ENCODE measurements at regions not wholly inside any gene's neighbourhood (a gene's known extent, or its start where the extent isn't known, plus 50 kb on each side); places are given as distances from the start of the nearest gene placed in this dataset.

DNA sequence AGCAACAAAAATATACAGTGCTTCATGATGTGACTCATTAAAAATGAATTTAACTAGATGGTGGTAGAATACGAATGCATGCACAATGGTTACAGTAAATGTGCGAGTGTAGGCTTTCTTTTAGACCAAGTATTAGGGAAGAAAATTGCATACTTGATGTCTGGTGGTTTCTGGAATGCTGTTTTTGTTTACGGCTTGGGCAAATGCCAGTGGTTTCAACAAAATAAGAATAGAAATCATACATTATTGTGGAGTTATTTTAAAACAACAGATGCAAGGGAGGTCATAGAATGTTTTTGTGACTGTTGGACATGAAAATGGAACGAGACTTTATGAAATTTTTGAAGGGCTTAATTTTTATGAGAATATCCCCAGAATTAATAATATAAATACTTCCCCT is 580.9 kb downstream of the PLCL1 start:
- TF ChIP-seq EP300 (IDR thresholded peaks at IDR 0.05) = no peak
- TF ChIP-seq, protein P1, sequence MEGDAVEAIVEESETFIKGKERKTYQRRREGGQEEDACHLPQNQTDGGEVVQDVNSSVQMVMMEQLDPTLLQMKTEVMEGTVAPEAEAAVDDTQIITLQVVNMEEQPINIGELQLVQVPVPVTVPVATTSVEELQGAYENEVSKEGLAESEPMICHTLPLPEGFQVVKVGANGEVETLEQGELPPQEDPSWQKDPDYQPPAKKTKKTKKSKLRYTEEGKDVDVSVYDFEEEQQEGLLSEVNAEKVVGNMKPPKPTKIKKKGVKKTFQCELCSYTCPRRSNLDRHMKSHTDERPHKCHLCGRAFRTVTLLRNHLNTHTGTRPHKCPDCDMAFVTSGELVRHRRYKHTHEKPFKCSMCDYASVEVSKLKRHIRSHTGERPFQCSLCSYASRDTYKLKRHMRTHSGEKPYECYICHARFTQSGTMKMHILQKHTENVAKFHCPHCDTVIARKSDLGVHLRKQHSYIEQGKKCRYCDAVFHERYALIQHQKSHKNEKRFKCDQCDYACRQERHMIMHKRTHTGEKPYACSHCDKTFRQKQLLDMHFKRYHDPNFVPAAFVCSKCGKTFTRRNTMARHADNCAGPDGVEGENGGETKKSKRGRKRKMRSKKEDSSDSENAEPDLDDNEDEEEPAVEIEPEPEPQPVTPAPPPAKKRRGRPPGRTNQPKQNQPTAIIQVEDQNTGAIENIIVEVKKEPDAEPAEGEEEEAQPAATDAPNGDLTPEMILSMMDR (IDR thresholded peaks at IDR 0.05) = no peak

Data from esophagus muscularis mucosa (tissue), 3 donors.